Testis (tissue), 2 donors: ENCODE measurements at regions not wholly inside any gene's neighbourhood (a gene's known extent, or its start where the extent isn't known, plus 50 kb on each side); places are given as distances from the start of the nearest gene placed in this dataset.

Source experiments
- POLR2A ChIP-seq: fragments of 450-650 bp; IDR thresholded peaks from one replicate; pipeline ENCODE4 v1.6.1; 2017; ENCODE audit warnings: antibody characterized with exemption, mild to moderate bottlenecking, moderate library complexity
- TF ChIP-seq, protein P1 (sequence below), 3 experiments: fragments of 450-650 bp in 2 of 3; fragments of 200-600 bp in 1 of 3; sonication (generic) in 1 of 3; IDR thresholded peaks; one replicate each; pipeline ENCODE4 v1.5.1; 2016 to 2019; ENCODE audit warnings: antibody characterized with exemption in 3 of 3, mild to moderate bottlenecking in 2 of 3, moderate library complexity in 1 of 3

DNA sequence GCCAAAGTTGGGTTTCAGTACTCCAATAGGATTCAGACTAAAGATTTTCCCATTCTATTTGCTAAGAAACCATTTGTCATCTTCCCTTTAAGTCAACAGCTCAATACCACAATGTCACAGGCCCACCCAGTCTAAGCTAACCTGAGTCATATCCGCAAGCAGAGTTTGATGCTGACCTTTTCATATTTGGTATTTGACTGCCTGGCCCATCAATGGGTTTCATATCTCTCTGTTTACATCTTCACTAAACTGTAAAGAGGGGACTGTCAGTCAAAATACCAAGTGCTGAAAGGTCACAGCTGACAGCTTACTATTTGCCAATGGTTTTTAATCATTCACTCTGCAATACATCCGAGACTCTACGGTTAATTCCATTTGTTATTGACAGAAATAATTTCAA, 707.5 kb upstream of the ACTRT1 start:
- TF ChIP-seq, protein P1, sequence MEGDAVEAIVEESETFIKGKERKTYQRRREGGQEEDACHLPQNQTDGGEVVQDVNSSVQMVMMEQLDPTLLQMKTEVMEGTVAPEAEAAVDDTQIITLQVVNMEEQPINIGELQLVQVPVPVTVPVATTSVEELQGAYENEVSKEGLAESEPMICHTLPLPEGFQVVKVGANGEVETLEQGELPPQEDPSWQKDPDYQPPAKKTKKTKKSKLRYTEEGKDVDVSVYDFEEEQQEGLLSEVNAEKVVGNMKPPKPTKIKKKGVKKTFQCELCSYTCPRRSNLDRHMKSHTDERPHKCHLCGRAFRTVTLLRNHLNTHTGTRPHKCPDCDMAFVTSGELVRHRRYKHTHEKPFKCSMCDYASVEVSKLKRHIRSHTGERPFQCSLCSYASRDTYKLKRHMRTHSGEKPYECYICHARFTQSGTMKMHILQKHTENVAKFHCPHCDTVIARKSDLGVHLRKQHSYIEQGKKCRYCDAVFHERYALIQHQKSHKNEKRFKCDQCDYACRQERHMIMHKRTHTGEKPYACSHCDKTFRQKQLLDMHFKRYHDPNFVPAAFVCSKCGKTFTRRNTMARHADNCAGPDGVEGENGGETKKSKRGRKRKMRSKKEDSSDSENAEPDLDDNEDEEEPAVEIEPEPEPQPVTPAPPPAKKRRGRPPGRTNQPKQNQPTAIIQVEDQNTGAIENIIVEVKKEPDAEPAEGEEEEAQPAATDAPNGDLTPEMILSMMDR (IDR thresholded peaks at IDR 0.05), result no peak
- no peak for TF ChIP-seq POLR2A
